GM19351 (cell line): ENCODE measurements at regions not wholly inside any gene's neighbourhood (a gene's known extent, or its start where the extent isn't known, plus 50 kb on each side); places are given as distances from the start of the nearest gene placed in this dataset.

Experiments
- ATAC-seq: cut with Tn5 transposase; IDR thresholded peaks from one replicate; pipeline ENCODE4 v1.9.1; 2021; ENCODE audit warnings: mild to moderate bottlenecking, moderate library complexity; ENCODE audit not compliant: unreplicated experiment

DNA sequence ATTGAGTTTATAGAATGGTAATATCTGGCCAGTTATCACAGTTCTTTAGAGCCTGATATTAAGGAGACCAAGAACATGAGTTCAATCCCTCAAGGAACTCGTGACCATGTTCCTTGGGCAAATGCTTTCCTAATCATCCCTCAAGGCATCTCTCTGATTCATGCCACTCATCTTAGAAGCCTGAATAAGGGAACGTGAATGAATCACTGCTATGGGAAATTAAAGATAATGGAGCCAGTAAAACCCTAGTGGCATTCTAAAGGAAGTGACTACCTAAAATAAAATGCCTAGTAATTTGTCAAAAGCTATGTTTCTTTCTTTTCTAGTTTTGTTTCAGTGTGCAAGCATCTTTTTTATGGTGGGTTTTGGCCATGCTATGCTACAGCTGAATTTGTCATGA, 1161.3 kb downstream of the C4orf33 start:
- no peak for ATAC-seq

DNA sequence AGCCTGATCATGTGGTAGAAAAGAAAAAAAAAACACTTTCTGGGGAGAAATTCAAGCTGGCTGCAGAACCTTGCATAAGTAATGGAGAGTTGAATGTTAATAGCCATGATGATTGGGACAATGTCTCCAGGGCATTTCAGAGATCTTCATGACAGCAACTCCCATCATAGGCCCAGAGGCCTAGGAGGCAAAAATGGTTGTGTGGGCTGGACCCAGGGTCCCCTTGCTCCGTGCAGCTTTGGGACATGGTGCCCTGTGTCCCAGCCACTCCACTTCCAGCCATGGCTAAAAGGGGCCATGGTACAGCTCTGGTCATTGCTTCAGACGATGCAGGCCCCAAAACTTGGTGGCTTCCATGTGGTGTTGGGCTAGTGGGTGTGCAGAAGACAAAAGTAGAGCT, 1170.9 kb downstream of the C4orf33 start:
- no peak for ATAC-seq

DNA sequence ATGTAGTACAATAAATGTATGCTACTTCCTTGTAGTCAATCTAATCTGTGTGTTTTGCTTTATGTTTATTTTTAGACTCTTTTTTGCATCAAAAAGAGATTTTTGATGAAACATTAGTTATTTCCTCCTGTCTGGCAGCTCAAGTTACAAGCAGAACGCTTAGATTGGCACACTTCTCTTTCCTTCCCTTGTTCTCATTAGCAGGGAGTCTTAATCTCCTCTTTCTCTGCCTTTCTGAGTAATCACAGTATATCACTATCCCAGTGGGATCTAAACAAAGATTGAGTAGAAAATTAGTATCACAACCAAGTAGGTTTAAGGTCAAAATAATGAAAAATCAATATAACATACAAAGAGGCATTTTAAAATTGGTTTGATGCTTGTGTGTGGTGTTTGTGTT, 1192.6 kb downstream of the C4orf33 start:
- ATAC-seq: no peak

DNA sequence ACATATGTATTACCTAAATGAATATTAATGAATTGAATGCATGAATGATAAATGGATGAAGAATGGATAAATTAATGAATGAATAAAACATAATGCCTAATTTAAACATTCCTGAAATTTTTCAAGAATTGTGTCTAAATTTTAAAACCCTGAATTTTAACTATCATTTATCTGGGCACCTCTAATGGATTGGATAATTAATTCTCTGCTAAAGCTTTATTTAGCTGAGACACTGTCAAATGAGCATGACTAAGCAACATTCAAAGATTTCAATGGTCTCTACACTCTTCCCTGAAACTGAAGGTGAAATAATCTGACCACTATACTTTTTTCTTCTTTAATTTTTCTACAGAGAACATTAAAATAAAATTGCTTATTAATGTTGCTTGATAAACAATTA, 1197.7 kb downstream of the C4orf33 start:
- ATAC-seq: no peak

- ATAC-seq: no peak
Measured at GRCh38 chr4:130296448-130296847, 1200.5 kb downstream of the C4orf33 start.

DNA sequence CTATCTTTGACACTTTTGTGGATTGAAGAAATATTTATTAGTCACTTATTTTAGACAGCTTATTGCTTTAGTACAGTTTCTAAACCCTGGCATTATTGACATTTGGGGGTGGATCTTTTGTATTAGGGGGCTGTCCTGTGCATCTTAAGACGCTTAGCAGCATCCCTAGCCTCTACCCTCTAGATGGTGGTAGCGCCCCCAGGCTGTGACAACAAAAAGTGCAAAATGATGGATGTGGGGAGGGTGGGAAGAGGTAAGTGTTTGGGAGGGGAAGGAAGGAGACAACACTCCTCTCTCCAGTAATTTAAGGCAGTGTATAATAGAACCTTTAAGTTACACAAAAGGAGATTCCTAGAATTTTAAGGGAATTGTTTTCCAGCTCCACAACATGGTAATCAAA, 1210.6 kb downstream of the C4orf33 start:
- no peak for ATAC-seq

GRCh38 chr4:130309221-130309620, 1213.3 kb downstream of the C4orf33 start:
- no peak for ATAC-seq

GRCh38 chr4:130322439-130322838, 1226.5 kb downstream of the C4orf33 start:
- no peak for ATAC-seq

DNA sequence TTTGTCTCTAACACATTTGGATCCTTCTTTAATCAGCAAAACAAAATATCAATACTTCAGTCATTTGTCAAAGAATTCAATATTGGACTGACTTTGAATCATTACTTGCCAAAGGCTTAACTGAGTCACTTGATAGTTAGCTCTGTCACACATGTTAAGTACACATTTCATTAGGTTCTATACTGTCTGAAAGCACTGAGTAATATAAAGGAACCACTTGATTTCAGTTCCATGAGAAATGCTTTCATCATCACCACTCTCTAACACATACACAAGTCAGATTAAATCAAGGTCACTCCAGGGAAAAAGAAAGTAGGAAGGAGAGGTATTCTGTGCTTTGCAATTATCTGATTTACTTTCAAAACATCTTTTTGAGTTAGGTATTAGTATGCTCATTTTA, 1233.1 kb downstream of the C4orf33 start:
- ATAC-seq: no peak

- ATAC-seq: no peak
Measured at GRCh38 chr4:130333241-130333759, 1237.3 kb downstream of the C4orf33 start.

DNA sequence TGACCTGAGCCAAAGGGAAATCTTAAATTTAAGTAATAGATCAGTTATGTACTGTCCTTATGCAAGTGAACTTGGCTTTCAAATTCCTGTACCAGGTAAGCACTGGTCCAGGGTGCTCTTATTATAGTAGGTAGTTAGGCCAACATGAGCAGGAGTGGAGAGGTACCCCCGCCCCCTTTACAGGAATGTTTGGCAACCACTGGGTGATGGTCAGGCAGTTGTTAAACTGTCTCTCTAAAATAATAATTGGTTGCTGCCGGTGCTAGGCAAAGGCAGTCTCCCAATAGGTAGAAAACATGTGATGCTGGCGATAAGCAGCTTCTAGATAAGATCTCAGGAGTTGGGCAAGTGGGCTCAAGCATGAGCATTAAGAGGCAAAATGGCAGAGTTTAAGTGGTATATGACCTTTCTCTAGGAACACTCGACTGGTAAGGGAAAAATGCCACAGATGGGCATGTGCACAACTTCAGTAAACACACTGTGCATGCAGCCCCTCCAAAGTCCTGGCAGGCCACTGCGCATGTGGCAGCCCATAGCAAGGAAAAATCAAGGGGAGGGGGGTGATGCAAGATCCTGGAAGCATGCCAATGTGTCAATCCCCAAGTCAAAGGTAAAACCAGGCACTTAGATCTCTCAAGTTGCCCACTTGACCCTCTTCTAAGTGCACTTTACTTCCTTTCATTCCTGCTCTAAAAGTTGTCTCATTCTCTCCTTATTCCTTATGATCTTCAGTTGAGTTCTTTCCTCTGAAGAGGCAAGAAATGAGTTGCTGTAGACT, 1239.7 kb downstream of the C4orf33 start:
- ATAC-seq: no peak

- peak; percentile 87 for ATAC-seq
Measured at GRCh38 chr4:130336585-130337217, 1240.7 kb downstream of the C4orf33 start.

GRCh38 chr4:130338851-130339250, 1242.9 kb downstream of the C4orf33 start:
- ATAC-seq: no peak

DNA sequence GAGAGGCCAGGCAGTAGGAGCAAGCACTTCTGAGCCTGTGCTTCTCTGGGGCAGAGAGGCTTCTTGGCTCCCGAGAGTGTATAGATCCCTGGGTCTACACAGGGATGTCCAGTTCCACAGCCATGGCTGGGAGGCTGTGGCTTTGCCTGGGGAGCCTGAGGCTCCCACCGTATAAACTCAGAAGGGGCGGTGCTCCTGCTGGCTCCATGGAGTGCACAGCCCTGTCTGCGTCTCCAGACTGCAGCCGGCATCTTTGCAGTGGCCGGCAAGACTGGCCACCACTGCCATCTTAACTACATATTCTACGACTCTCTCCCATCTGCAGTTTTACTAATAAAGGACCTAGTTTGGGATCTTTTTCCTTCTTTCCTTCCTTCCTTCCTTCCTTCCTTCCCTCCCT, 1253.8 kb downstream of the C4orf33 start:
- ATAC-seq: no peak

GRCh38 chr4:130356873-130357272, 1260.9 kb downstream of the C4orf33 start:
- no peak for ATAC-seq

DNA sequence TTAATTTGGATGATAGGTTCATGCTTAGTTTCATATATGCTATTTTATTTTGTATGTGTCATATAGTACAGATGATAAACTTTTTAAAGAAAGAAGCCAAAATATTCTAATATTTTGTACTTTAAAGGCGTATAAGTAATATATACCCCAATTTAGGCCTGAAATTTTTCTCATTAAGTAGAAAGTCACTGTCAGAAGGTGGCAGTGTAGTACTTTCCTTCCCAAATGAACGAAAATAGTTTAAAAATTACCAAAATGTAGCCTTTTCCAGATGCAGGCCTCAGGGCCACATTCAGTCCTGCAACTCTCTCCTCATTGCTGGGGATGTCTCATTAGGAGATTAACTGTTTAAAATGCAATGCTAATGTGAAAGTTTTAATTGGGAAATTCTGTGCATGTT, 1263.6 kb downstream of the C4orf33 start:
- ATAC-seq: no peak

DNA sequence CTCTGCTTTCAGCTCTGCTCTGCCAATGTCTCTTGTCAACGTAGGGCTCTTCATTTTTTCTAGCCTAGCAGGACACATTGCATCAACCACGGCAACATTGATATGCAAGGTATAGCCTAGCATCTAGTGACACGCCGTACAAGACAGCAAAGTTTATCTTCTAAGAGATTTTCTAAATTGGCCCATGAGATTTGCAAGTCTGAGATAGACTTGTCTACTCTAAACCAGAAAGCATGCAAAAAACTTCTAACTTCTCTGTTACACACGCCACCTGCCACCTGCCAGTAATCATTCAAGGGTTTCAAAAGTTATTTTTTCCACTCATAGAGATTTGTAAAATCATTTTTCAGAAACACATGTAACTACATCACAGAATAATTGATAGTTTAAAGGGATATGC, 1265.7 kb downstream of the C4orf33 start:
- ATAC-seq: no peak

GRCh38 chr4:130368668-130369067, 1272.7 kb downstream of the C4orf33 start:
- ATAC-seq: no peak

DNA sequence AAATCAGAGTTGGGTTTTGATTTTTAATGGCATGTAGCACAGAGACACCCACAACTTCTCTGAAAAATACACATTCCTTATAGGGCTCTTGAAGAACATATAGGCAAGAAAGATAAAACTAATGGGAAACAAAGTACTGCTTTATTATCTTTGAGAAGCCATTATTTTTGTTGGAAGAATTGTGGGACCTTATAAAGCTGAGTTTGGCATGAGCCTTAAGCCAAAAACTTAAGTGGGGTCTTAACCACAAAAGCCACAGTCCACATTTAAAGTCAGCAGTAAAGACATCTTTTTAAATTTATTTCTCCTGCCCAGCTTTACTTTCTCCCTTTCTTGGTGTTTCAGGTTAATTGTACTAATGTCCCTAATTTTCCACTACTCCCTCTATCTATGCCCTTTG, 1297.3 kb downstream of the C4orf33 start:
- no peak for ATAC-seq

GRCh38 chr4:130393642-130394041, 1297.7 kb downstream of the C4orf33 start:
- ATAC-seq: no peak

- ATAC-seq: no peak
Measured at GRCh38 chr4:130395871-130396270, 1299.9 kb downstream of the C4orf33 start.

DNA sequence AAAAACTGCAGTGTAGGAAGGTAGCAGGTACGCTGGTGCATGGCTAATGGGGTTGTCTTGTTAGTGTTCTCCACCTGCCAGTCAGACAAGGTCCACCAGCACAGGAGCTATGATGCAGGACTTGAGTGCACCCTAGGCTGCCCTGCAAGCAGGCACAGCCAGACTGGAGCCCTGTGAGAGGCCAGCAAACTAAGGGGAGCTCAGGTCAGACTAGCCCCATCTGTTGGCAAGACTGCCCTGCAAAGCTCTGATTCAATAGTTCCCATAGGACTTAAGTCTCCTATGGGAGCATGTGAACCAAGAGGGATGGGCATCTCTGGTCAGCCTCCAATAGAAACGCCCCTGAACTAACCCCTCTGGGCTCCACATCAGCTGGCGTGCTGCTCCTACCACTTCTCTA, 1307.3 kb downstream of the C4orf33 start:
- ATAC-seq: no peak
